GM12878 (cell line): ENCODE measurements at regions not wholly inside any gene's neighbourhood (a gene's known extent, or its start where the extent isn't known, plus 50 kb on each side); places are given as distances from the start of the nearest gene placed in this dataset.

ENCODE experiments used
- ATAC-seq: fragments of 200-7000 bp; cut with Tn5 transposase; 3 replicates; pipeline ENCODE4 v1.9.1; 2020; ENCODE audit warnings: mild to moderate bottlenecking, moderate library complexity
- BruUV-seq: library from RNA; stranded (reverse); fragments of 400-500 nt; replicated peaks from 2 replicates; lab custom pipeline; 2021; lab: Mats Ljungman, UMichigan
- CTCF ChIA-PET: fragments of 300-600 bp; sonication (Branson Sonifier 250); formaldehyde crosslinking; extraction: SDS; loops from one replicate; lab custom pipeline; 2021; ENCODE audit warnings: inconsistent platforms; lab: Yijun Ruan, JAX
- POLR2A ChIA-PET: fragments of 350-600 bp; formaldehyde crosslinking; extraction: SDS; loops from one replicate; lab custom pipeline; 2021; ENCODE audit warnings: inconsistent platforms; lab: Charles Lee
- RAD21 ChIA-PET: fragments of 300-600 bp; sonication (Branson Sonifier 250); formaldehyde crosslinking; loops from one replicate; lab custom pipeline; 2023; ENCODE audit warnings: antibody characterized with exemption; ENCODE audit not compliant: unreplicated experiment; lab: Charles Lee
- SMC1A ChIA-PET: fragments of 300-600 bp; sonication (Branson Sonifier 250); formaldehyde crosslinking; loops from one replicate; lab custom pipeline; 2023; ENCODE audit not compliant: unreplicated experiment, uncharacterized antibody; lab: Charles Lee
- DNase-seq: peaks from one replicate; pipeline ENCODE4 v3.0.0-alpha.2; 2011; ENCODE audit warnings: low read depth, low spot score
- FAIRE-seq: peaks from 3 replicates; lab custom pipeline; 2011; peaks lifted over from hg19 to GRCh38; lab: Jason Lieb, UNC
- H2AFZ ChIP-seq: 2 replicates; pipeline ENCODE4 v1.6.0; 2011; ENCODE audit warnings: low read depth, low read length, control low read depth; ENCODE audit not compliant: control insufficient read depth
- H3K27ac ChIP-seq: 2 replicates; pipeline ENCODE4 v1.5.1; 2011; ENCODE audit warnings: control low read depth; ENCODE audit not compliant: control insufficient read depth, insufficient read depth
- H3K27me3 ChIP-seq, 2 experiments: replicated peaks in 1 of 2; 2 replicates each; pipeline versions ENCODE4 v1.6.0 to v1.6.1; 2011; ENCODE audit warnings: low read length in 1 of 2; ENCODE audit not compliant: control insufficient read depth in 2 of 2, insufficient read depth in 2 of 2
- H3K36me3 ChIP-seq, 2 experiments: 2 replicates each; pipeline ENCODE4 v1.5.1; 2011; ENCODE audit warnings: low read length in 1 of 2; ENCODE audit not compliant: control insufficient read depth in 2 of 2, insufficient read depth in 2 of 2
- H3K4me1 ChIP-seq: 2 replicates; pipeline ENCODE4 v1.6.1; 2011; ENCODE audit warnings: mild to moderate bottlenecking, low read length, moderate library complexity, mixed read lengths; ENCODE audit not compliant: control insufficient read depth, insufficient read depth
- H3K4me2 ChIP-seq: 2 replicates; pipeline ENCODE4 v1.6.0; 2011; ENCODE audit warnings: control low read depth; ENCODE audit not compliant: control insufficient read depth, insufficient read depth
- H3K4me3 ChIP-seq: fragments of 200-600 bp; sonication (generic); 2 replicates; pipeline ENCODE4 v1.5.1; 2016
- H3K79me2 ChIP-seq: 2 replicates; pipeline ENCODE4 v1.6.0; 2011; ENCODE audit warnings: low read length; ENCODE audit not compliant: control insufficient read depth, insufficient read depth
- H3K9ac ChIP-seq: 2 replicates; pipeline ENCODE4 v1.8.0; 2011; ENCODE audit warnings: low read length, control low read depth, mixed read lengths; ENCODE audit not compliant: control insufficient read depth, insufficient read depth
- H3K9me3 ChIP-seq: replicated peaks from 3 replicates; pipeline ENCODE4 v1.5.1; 2011; ENCODE audit warnings: mild to moderate bottlenecking, low read length; ENCODE audit not compliant: control insufficient read depth, insufficient read depth
- H4K20me1 ChIP-seq: 2 replicates; pipeline ENCODE4 v1.6.0; 2011; ENCODE audit not compliant: control insufficient read depth, insufficient read depth
- CBFB ChIP-seq: IDR thresholded peaks from 2 replicates; pipeline ENCODE4 v1.6.1; 2016; ENCODE audit warnings: antibody characterized with exemption, low read depth
- CREM ChIP-seq: IDR thresholded peaks from 2 replicates; pipeline ENCODE4 v1.6.1; 2014; ENCODE audit warnings: antibody characterized with exemption, low read depth
- CTCF ChIP-seq, 3 experiments: IDR thresholded peaks in 2 of 3; conservative IDR thresholded peaks in 1 of 3; 2 replicates each; pipeline ENCODE4 v1.5.1; 2011; ENCODE audit warnings: low read depth in 3 of 3, low read length in 3 of 3, mild to moderate bottlenecking in 3 of 3, control low read depth in 2 of 3, moderate library complexity in 2 of 3, inconsistent platforms in 1 of 3, mixed read lengths in 1 of 3; ENCODE audit not compliant: control insufficient read depth in 2 of 3, insufficient read depth in 1 of 3; ENCODE audit errors: extremely low read depth in 1 of 3
- ETV6 ChIP-seq, 2 experiments: fragments of 450-650 bp in 1 of 2; IDR thresholded peaks in 1 of 2; conservative IDR thresholded peaks in 1 of 2; 2 replicates each; pipeline ENCODE4 v1.6.1; 2014; ENCODE audit warnings: antibody characterized with exemption in 1 of 2, borderline replicate concordance in 1 of 2, low read depth in 1 of 2, mild to moderate bottlenecking in 1 of 2, moderate library complexity in 1 of 2
- MXI1 ChIP-seq: fragments of 150-350 bp; IDR thresholded peaks from 2 replicates; pipeline ENCODE4 v1.6.1; 2011; ENCODE audit warnings: low read depth, mild to moderate bottlenecking, inconsistent platforms, low read length, improper control_type of control experiment
- MYB ChIP-seq: fragments of 150-350 bp; IDR thresholded peaks from 2 replicates; pipeline ENCODE4 v1.6.1; 2014; ENCODE audit warnings: mild to moderate bottlenecking, low read depth, low read length, borderline replicate concordance
- NBN ChIP-seq: fragments of 450-650 bp; IDR thresholded peaks from 2 replicates; pipeline ENCODE4 v1.6.1; 2016
- PML ChIP-seq: IDR thresholded peaks from 2 replicates; pipeline ENCODE4 v1.6.1; 2012; ENCODE audit warnings: low read length, inconsistent platforms
- POLR2AphosphoS5 ChIP-seq: IDR thresholded peaks from 2 replicates; pipeline ENCODE4 v1.6.1; 2011; ENCODE audit warnings: mild to moderate bottlenecking, low read length, inconsistent platforms
- RB1 ChIP-seq: fragments of 450-650 bp; formaldehyde crosslinking; IDR thresholded peaks from 2 replicates; pipeline ENCODE4 v1.6.1; 2017; ENCODE audit warnings: mild to moderate bottlenecking, borderline replicate concordance
- RCOR1 ChIP-seq: conservative IDR thresholded peaks from 2 replicates; pipeline ENCODE4 v1.6.1; 2012; ENCODE audit warnings: low read depth, low read length, improper control_type of control experiment
- SP1 ChIP-seq: IDR thresholded peaks from one replicate; pipeline ENCODE4 v1.6.1; 2011; ENCODE audit warnings: low read depth, low read length
- TARDBP ChIP-seq: IDR thresholded peaks from 2 replicates; pipeline ENCODE4 v1.6.1; 2016; ENCODE audit warnings: borderline replicate concordance
- ZNF24 ChIP-seq: fragments of 450-650 bp; IDR thresholded peaks from 2 replicates; pipeline ENCODE4 v1.6.1; 2017; ENCODE audit warnings: antibody characterized with exemption, mild to moderate bottlenecking
- ZNF384 ChIP-seq: IDR thresholded peaks from 2 replicates; pipeline ENCODE4 v1.6.1; 2012; ENCODE audit warnings: low read depth, mild to moderate bottlenecking, low read length, improper control_type of control experiment, borderline replicate concordance
- WGBS: methylation state at CpG from one replicate; pipeline ENCODE4 v1.1.6; 2016; ENCODE audit warnings: low lambda C conversion rate; ENCODE audit not compliant: insufficient replicate concordance, insufficient coverage; ENCODE audit errors: missing lambda C conversion rate; 5-methylcytosine and 5-hydroxymethylcytosine counted together
- in situ Hi-C: fragments of 300-500 bp; cut with MboI; formaldehyde crosslinking; loops from 9 replicates; pipeline ENCODE4 v1.14.3; 2018; ENCODE audit warnings: mixed read lengths
- intact Hi-C: fragments of 100-400 bp; cut with micrococcal nuclease; formaldehyde crosslinking; loops from one replicate; pipeline ENCODE4 v1.14.2; 2022; ENCODE audit not compliant: unreplicated experiment
- TF ChIP-seq, protein P1 (sequence below): fragments of 450-650 bp; formaldehyde crosslinking; IDR thresholded peaks from 2 replicates; pipeline ENCODE4 v1.5.0; 2022; ENCODE audit warnings: mild to moderate bottlenecking, missing genetic modification characterization

GRCh38 chr18:72104851-72105250 is 439.3 kb downstream of the CBLN2 start:
- no peak for FAIRE-seq
- SMC1A ChIA-PET: no interaction called here
- Histone ChIP-seq H3K79me2 (no peaks in the 10 kb centered on the region), H3K4me1 (no peaks in the 10 kb centered on the region), H3K4me2 (no peak overlapping the region), H3K36me3 (no peaks in the 10 kb centered on the region), H3K27me3 (no peaks in the 10 kb centered on the region), H3K4me3 (no peak overlapping the region), H3K9ac (no peak overlapping the region), H3K9me3 (no peaks in the 10 kb centered on the region), H3K27ac (no peak overlapping the region), H2AFZ (no peak overlapping the region), H4K20me1 (no peaks in the 10 kb centered on the region)
- in situ Hi-C loops: no loop called here
- WGBS: 17% methylated on average over 4 of the region's 4 CpGs
- DNase-seq: no peak
- no TSS peak for BruUV-seq
- intact Hi-C loops: no loop called here
- ATAC-seq: no peak
- RAD21 ChIA-PET: no interaction called here
- TF ChIP-seq RB1 (no peak), MYB (no peak), ETV6 (conservative IDR thresholded peaks at IDR 0.05 in 1 of 2, IDR thresholded peaks at IDR 0.05 in 1 of 2; ENCODE audit: borderline replicate concordance in 1 of 2, low read depth in 1 of 2) (no peak), TARDBP (no peak), CTCF (IDR thresholded peaks at IDR 0.05 in 2 of 3, conservative IDR thresholded peaks at IDR 0.05 in 1 of 3; ENCODE audit: control insufficient read depth in 2 of 3, extremely low read depth in 1 of 3, insufficient read depth in 1 of 3, low read depth in 3 of 3, low read length in 3 of 3) (no peak), ZNF24 (no peak), POLR2AphosphoS5 (no peak), ZNF384 (no peak), CBFB (no peak), CREM (no peak), PML (no peak), SP1 (no peak), MXI1 (no peak), RCOR1 (no peak), NBN (no peak)
- TF ChIP-seq, protein P1, sequence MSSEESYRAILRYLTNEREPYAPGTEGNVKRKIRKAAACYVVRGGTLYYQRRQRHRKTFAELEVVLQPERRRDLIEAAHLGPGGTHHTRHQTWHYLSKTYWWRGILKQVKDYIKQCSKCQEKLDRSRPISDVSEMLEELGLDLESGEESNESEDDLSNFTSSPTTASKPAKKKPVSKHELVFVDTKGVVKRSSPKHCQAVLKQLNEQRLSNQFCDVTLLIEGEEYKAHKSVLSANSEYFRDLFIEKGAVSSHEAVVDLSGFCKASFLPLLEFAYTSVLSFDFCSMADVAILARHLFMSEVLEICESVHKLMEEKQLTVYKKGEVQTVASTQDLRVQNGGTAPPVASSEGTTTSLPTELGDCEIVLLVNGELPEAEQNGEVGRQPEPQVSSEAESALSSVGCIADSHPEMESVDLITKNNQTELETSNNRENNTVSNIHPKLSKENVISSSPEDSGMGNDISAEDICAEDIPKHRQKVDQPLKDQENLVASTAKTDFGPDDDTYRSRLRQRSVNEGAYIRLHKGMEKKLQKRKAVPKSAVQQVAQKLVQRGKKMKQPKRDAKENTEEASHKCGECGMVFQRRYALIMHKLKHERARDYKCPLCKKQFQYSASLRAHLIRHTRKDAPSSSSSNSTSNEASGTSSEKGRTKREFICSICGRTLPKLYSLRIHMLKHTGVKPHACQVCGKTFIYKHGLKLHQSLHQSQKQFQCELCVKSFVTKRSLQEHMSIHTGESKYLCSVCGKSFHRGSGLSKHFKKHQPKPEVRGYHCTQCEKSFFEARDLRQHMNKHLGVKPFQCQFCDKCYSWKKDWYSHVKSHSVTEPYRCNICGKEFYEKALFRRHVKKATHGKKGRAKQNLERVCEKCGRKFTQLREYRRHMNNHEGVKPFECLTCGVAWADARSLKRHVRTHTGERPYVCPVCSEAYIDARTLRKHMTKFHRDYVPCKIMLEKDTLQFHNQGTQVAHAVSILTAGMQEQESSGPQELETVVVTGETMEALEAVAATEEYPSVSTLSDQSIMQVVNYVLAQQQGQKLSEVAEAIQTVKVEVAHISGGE (CRISPR knock-in tag): no peak
- CTCF ChIA-PET: no interaction called here
- POLR2A ChIA-PET: no interaction called here
